ENCODE measurements at regions not wholly inside any gene's neighbourhood (a gene's known extent, or its start where the extent isn't known, plus 50 kb on each side); places are given as distances from the start of the nearest gene placed in this dataset.

- TF ChIP-seq POLR2AphosphoS5 (IDR thresholded peaks at IDR 0.05; ENCODE audit: low read depth) (no peak), CREB1 (CRISPR knock-in tag; IDR thresholded peaks at IDR 0.05; ENCODE audit: low read depth) (no peak), EZH2phosphoT487 (IDR thresholded peaks at IDR 0.05; ENCODE audit: unreplicated experiment) (no peak), JUNB (IDR thresholded peaks at IDR 0.05; ENCODE audit: unreplicated experiment) (no peak), EZH2 (IDR thresholded peaks at IDR 0.05; ENCODE audit: low read depth, unreplicated experiment) (no peak), STAT1 (IDR thresholded peaks at IDR 0.05; ENCODE audit: unreplicated experiment) (no peak), ZNF331 (CRISPR knock-in tag; IDR thresholded peaks at IDR 0.05; ENCODE audit: low read depth) (no peak), NANOG (IDR thresholded peaks at IDR 0.05; ENCODE audit: borderline replicate concordance) (no peak)
- TF ChIP-seq, protein P1, sequence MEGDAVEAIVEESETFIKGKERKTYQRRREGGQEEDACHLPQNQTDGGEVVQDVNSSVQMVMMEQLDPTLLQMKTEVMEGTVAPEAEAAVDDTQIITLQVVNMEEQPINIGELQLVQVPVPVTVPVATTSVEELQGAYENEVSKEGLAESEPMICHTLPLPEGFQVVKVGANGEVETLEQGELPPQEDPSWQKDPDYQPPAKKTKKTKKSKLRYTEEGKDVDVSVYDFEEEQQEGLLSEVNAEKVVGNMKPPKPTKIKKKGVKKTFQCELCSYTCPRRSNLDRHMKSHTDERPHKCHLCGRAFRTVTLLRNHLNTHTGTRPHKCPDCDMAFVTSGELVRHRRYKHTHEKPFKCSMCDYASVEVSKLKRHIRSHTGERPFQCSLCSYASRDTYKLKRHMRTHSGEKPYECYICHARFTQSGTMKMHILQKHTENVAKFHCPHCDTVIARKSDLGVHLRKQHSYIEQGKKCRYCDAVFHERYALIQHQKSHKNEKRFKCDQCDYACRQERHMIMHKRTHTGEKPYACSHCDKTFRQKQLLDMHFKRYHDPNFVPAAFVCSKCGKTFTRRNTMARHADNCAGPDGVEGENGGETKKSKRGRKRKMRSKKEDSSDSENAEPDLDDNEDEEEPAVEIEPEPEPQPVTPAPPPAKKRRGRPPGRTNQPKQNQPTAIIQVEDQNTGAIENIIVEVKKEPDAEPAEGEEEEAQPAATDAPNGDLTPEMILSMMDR (conservative IDR thresholded peaks at IDR 0.05; ENCODE audit: low read depth in 2 of 2): 0 out of 4 replicates have a peak, but pooled peaks of 1 of the 2 experiments have one; percentile 14
- TF ChIP-seq, protein P2, sequence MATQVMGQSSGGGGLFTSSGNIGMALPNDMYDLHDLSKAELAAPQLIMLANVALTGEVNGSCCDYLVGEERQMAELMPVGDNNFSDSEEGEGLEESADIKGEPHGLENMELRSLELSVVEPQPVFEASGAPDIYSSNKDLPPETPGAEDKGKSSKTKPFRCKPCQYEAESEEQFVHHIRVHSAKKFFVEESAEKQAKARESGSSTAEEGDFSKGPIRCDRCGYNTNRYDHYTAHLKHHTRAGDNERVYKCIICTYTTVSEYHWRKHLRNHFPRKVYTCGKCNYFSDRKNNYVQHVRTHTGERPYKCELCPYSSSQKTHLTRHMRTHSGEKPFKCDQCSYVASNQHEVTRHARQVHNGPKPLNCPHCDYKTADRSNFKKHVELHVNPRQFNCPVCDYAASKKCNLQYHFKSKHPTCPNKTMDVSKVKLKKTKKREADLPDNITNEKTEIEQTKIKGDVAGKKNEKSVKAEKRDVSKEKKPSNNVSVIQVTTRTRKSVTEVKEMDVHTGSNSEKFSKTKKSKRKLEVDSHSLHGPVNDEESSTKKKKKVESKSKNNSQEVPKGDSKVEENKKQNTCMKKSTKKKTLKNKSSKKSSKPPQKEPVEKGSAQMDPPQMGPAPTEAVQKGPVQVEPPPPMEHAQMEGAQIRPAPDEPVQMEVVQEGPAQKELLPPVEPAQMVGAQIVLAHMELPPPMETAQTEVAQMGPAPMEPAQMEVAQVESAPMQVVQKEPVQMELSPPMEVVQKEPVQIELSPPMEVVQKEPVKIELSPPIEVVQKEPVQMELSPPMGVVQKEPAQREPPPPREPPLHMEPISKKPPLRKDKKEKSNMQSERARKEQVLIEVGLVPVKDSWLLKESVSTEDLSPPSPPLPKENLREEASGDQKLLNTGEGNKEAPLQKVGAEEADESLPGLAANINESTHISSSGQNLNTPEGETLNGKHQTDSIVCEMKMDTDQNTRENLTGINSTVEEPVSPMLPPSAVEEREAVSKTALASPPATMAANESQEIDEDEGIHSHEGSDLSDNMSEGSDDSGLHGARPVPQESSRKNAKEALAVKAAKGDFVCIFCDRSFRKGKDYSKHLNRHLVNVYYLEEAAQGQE (IDR thresholded peaks at IDR 0.05; ENCODE audit: unreplicated experiment): no peak
- TF ChIP-seq, protein P3, sequence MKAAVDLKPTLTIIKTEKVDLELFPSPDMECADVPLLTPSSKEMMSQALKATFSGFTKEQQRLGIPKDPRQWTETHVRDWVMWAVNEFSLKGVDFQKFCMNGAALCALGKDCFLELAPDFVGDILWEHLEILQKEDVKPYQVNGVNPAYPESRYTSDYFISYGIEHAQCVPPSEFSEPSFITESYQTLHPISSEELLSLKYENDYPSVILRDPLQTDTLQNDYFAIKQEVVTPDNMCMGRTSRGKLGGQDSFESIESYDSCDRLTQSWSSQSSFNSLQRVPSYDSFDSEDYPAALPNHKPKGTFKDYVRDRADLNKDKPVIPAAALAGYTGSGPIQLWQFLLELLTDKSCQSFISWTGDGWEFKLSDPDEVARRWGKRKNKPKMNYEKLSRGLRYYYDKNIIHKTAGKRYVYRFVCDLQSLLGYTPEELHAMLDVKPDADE (IDR thresholded peaks at IDR 0.05): no peak
Measured at GRCh38 chr10:111944331-111944730, 239.2 kb downstream of the GPAM start.
